SK-N-SH treated with all-trans-retinoic acid at 6 μM for 48 hours (cell line): ENCODE measurements at regions not wholly inside any gene's neighbourhood (a gene's known extent, or its start where the extent isn't known, plus 50 kb on each side); places are given as distances from the start of the nearest gene placed in this dataset.
A peak's percentile ranks its signal among the peaks of the same experiment; 100 is the strongest.

ENCODE experiments used
- ATAC-seq: fragments of 200-7000 bp; cut with Tn5 transposase; 3 replicates; pipeline ENCODE4 v1.9.1; 2020; ENCODE audit warnings: mild to moderate bottlenecking, moderate library complexity
- ARNTL ChIP-seq: fragments of 450-650 bp; formaldehyde crosslinking; IDR thresholded peaks from 2 replicates; pipeline ENCODE4 v1.5.0; 2020; ENCODE audit warnings: low read depth, mild to moderate bottlenecking, moderate library complexity, borderline replicate concordance
- BACH2 ChIP-seq: fragments of 250-450 bp; sonication (Bioruptor Pico); IDR thresholded peaks from 2 replicates; pipeline ENCODE4 v1.9.0; 2021; ENCODE audit warnings: mild to moderate bottlenecking, borderline replicate concordance
- CSDC2 ChIP-seq: fragments of 250-450 bp; sonication (Bioruptor Pico); IDR thresholded peaks from 2 replicates; pipeline ENCODE4 v1.5.0; 2020; ENCODE audit warnings: mild to moderate bottlenecking, moderate library complexity
- ESRRG ChIP-seq: fragments of 250-450 bp; sonication (Bioruptor Pico); IDR thresholded peaks from 2 replicates; pipeline ENCODE4 v1.6.1; 2021; ENCODE audit warnings: mild to moderate bottlenecking
- GLIS3 ChIP-seq: fragments of 250-450 bp; sonication (Bioruptor Pico); IDR thresholded peaks from 2 replicates; pipeline ENCODE4 v1.5.0; 2020; ENCODE audit warnings: mild to moderate bottlenecking, moderate library complexity
- ISL1 ChIP-seq: fragments of 250-450 bp; sonication (Bioruptor Pico); IDR thresholded peaks from 2 replicates; pipeline ENCODE4 v2.1.2; 2022; ENCODE audit warnings: mild to moderate bottlenecking, moderate library complexity
- OSR1 ChIP-seq: fragments of 250-450 bp; sonication (Bioruptor Pico); IDR thresholded peaks from 2 replicates; pipeline ENCODE4 v1.8.0; 2022; ENCODE audit warnings: moderate library complexity, mild to moderate bottlenecking, inconsistent platforms
- PPARA ChIP-seq: fragments of 250-450 bp; sonication (Bioruptor Pico); IDR thresholded peaks from 2 replicates; pipeline ENCODE4 v1.5.0; 2020; ENCODE audit warnings: mild to moderate bottlenecking, borderline replicate concordance
- RARB ChIP-seq: fragments of 250-450 bp; sonication (Bioruptor Pico); IDR thresholded peaks from 2 replicates; pipeline ENCODE4 v1.8.0; 2021; ENCODE audit warnings: mild to moderate bottlenecking, moderate library complexity
- SNAI2 ChIP-seq: fragments of 250-450 bp; sonication (Bioruptor Pico); IDR thresholded peaks from 2 replicates; pipeline ENCODE4 v1.5.0; 2020; ENCODE audit warnings: mild to moderate bottlenecking, moderate library complexity
- TCF4 ChIP-seq: fragments of 250-450 bp; sonication (Bioruptor Pico); IDR thresholded peaks from 2 replicates; pipeline ENCODE4 v1.8.0; 2021; ENCODE audit warnings: mild to moderate bottlenecking, moderate library complexity, borderline replicate concordance
- TOX ChIP-seq: fragments of 250-450 bp; sonication (Bioruptor Pico); IDR thresholded peaks from 2 replicates; pipeline ENCODE4 v1.8.0; 2021; ENCODE audit warnings: mild to moderate bottlenecking, moderate library complexity, borderline replicate concordance
- ZC3H10 ChIP-seq: fragments of 250-450 bp; sonication (Bioruptor Pico); IDR thresholded peaks from 2 replicates; pipeline ENCODE4 v1.5.1; 2021; ENCODE audit warnings: mild to moderate bottlenecking, moderate library complexity
- ZFP3 ChIP-seq: fragments of 250-450 bp; sonication (Bioruptor Pico); IDR thresholded peaks from 2 replicates; pipeline ENCODE4 v1.5.0; 2020; ENCODE audit warnings: mild to moderate bottlenecking, moderate library complexity
- ZFP30 ChIP-seq: fragments of 450-650 bp; formaldehyde crosslinking; IDR thresholded peaks from 2 replicates; pipeline ENCODE4 v1.5.0; 2022; ENCODE audit warnings: mild to moderate bottlenecking, moderate library complexity
- ZNF565 ChIP-seq: fragments of 450-650 bp; formaldehyde crosslinking; conservative IDR thresholded peaks from 2 replicates; pipeline ENCODE4 v1.5.0; 2020; ENCODE audit warnings: low read depth, mild to moderate bottlenecking, moderate library complexity
- ZNF70 ChIP-seq: fragments of 450-650 bp; formaldehyde crosslinking; IDR thresholded peaks from 2 replicates; pipeline ENCODE4 v1.5.0; 2020; ENCODE audit warnings: mild to moderate bottlenecking, moderate library complexity
- ZNF8 ChIP-seq: fragments of 450-650 bp; formaldehyde crosslinking; IDR thresholded peaks from 2 replicates; pipeline ENCODE4 v1.5.0; 2020; ENCODE audit warnings: mild to moderate bottlenecking, moderate library complexity
- TF ChIP-seq, protein P1 (sequence below): fragments of 250-450 bp; sonication (Bioruptor Pico); IDR thresholded peaks from 2 replicates; pipeline ENCODE4 v1.8.0; 2021; ENCODE audit warnings: low read depth, mild to moderate bottlenecking, moderate library complexity, borderline replicate concordance
- TF ChIP-seq, protein P2 (sequence below): fragments of 250-450 bp; sonication (Bioruptor Pico); IDR thresholded peaks from 2 replicates; pipeline ENCODE4 v1.5.1; 2020; ENCODE audit warnings: low read depth, mild to moderate bottlenecking, moderate library complexity
- TF ChIP-seq, protein P3 (sequence below): fragments of 250-450 bp; sonication (Bioruptor Pico); IDR thresholded peaks from 2 replicates; pipeline ENCODE4 v1.5.0; 2020; ENCODE audit warnings: mild to moderate bottlenecking, moderate library complexity
- TF ChIP-seq, protein P4 (sequence below): fragments of 250-450 bp; sonication (Bioruptor Pico); IDR thresholded peaks from 2 replicates; pipeline ENCODE4 v1.5.1; 2021; ENCODE audit warnings: mild to moderate bottlenecking, moderate library complexity
- TF ChIP-seq, protein P5 (sequence below): fragments of 250-450 bp; sonication (Bioruptor Pico); IDR thresholded peaks from 2 replicates; pipeline ENCODE4 v1.8.0; 2020; ENCODE audit warnings: mild to moderate bottlenecking, moderate library complexity, borderline replicate concordance

DNA sequence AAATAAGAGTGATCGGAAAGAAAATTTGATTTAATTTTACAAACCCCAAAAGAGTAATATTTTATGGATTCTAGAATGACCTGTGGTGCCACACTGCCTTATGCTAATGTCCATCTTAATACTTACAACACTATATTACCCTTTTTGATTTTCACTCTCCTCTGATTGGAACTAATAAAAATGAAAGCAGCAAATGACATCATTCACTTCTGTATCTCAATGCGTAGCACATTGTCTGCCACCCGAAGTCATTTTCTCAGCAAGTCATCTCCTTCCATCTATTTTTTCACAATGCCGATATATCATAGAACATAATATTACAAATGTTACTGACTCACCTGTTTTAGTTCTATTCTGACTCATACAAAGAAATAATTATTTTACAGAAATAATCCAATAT lies 127.5 kb upstream of the PCLO start:
- no peak for ATAC-seq
- no peak for TF ChIP-seq TOX (CRISPR knock-in tag)
- TF ChIP-seq, protein P1, sequence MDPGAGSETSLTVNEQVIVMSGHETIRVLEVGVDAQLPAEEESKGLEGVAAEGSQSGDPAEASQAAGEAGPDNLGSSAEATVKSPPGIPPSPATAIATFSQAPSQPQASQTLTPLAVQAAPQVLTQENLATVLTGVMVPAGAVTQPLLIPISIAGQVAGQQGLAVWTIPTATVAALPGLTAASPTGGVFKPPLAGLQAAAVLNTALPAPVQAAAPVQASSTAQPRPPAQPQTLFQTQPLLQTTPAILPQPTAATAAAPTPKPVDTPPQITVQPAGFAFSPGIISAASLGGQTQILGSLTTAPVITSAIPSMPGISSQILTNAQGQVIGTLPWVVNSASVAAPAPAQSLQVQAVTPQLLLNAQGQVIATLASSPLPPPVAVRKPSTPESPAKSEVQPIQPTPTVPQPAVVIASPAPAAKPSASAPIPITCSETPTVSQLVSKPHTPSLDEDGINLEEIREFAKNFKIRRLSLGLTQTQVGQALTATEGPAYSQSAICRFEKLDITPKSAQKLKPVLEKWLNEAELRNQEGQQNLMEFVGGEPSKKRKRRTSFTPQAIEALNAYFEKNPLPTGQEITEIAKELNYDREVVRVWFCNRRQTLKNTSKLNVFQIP, result no peak
- TF ChIP-seq BACH2 (CRISPR knock-in tag), result no peak
- no peak for TF ChIP-seq OSR1 (CRISPR knock-in tag)
- TF ChIP-seq TCF4 (CRISPR knock-in tag), result no peak
- TF ChIP-seq ZNF70 (CRISPR knock-in tag), result no peak
- TF ChIP-seq PPARA (CRISPR knock-in tag), result no peak
- TF ChIP-seq, protein P2, sequence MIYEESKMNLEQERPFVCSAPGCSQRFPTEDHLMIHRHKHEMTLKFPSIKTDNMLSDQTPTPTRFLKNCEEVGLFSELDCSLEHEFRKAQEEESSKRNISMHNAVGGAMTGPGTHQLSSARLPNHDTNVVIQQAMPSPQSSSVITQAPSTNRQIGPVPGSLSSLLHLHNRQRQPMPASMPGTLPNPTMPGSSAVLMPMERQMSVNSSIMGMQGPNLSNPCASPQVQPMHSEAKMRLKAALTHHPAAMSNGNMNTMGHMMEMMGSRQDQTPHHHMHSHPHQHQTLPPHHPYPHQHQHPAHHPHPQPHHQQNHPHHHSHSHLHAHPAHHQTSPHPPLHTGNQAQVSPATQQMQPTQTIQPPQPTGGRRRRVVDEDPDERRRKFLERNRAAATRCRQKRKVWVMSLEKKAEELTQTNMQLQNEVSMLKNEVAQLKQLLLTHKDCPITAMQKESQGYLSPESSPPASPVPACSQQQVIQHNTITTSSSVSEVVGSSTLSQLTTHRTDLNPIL (CRISPR knock-in tag), result no peak
- TF ChIP-seq ZFP3, result no peak
- no peak for TF ChIP-seq ARNTL (CRISPR knock-in tag)
- TF ChIP-seq RARB, result no peak
- no peak for TF ChIP-seq ISL1 (CRISPR knock-in tag)

DNA sequence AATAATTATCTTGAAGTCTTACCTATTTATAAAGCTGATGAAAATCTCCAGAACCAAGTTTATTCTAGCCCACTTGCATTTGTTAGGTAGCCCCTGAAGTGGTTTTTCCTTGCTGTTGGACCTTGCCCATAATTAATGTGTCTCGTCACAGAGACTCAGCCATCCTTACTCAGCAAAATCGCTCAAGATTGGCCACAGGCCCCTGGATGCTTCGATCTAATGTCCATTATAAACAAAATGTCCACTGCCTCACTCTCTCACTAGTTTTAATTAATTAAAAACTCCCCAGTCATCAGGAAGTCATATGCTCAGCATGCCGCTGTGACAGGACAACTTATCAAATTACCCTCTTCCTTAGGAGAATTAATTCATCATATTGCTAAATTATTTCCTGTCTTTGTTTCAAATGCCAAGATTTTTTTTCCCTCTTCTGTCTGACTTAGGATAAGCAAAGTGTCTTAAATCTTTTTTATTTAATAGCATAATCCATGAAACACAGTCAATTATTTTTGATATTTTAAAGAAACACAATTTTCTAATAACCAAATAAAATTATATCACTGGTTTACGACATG lies 126.8 kb upstream of the PCLO start:
- peak; percentile 73 for ATAC-seq
- TF ChIP-seq, protein P1, result no peak
- TF ChIP-seq BACH2 (CRISPR knock-in tag), result no peak
- TF ChIP-seq ZNF565, result no peak
- TF ChIP-seq, protein P3, sequence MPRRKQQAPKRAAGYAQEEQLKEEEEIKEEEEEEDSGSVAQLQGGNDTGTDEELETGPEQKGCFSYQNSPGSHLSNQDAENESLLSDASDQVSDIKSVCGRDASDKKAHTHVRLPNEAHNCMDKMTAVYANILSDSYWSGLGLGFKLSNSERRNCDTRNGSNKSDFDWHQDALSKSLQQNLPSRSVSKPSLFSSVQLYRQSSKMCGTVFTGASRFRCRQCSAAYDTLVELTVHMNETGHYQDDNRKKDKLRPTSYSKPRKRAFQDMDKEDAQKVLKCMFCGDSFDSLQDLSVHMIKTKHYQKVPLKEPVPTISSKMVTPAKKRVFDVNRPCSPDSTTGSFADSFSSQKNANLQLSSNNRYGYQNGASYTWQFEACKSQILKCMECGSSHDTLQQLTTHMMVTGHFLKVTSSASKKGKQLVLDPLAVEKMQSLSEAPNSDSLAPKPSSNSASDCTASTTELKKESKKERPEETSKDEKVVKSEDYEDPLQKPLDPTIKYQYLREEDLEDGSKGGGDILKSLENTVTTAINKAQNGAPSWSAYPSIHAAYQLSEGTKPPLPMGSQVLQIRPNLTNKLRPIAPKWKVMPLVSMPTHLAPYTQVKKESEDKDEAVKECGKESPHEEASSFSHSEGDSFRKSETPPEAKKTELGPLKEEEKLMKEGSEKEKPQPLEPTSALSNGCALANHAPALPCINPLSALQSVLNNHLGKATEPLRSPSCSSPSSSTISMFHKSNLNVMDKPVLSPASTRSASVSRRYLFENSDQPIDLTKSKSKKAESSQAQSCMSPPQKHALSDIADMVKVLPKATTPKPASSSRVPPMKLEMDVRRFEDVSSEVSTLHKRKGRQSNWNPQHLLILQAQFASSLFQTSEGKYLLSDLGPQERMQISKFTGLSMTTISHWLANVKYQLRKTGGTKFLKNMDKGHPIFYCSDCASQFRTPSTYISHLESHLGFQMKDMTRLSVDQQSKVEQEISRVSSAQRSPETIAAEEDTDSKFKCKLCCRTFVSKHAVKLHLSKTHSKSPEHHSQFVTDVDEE (CRISPR knock-in tag), result no peak
- TF ChIP-seq, protein P2 (CRISPR knock-in tag), result no peak
- TF ChIP-seq, protein P4, sequence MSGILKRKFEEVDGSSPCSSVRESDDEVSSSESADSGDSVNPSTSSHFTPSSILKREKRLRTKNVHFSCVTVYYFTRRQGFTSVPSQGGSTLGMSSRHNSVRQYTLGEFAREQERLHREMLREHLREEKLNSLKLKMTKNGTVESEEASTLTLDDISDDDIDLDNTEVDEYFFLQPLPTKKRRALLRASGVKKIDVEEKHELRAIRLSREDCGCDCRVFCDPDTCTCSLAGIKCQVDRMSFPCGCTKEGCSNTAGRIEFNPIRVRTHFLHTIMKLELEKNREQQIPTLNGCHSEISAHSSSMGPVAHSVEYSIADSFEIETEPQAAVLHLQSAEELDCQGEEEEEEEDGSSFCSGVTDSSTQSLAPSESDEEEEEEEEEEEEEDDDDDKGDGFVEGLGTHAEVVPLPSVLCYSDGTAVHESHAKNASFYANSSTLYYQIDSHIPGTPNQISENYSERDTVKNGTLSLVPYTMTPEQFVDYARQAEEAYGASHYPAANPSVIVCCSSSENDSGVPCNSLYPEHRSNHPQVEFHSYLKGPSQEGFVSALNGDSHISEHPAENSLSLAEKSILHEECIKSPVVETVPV, result peak; percentile 69; the same call in 1 of the 2 replicates
- TF ChIP-seq ARNTL (CRISPR knock-in tag), result no peak
- TF ChIP-seq TOX (CRISPR knock-in tag), result peak; percentile 82; the same call in 1 of the 2 replicates
- TF ChIP-seq ISL1 (CRISPR knock-in tag), result peak; percentile 82
- TF ChIP-seq ZFP3, result no peak
- no peak for TF ChIP-seq GLIS3 (CRISPR knock-in tag)
- TF ChIP-seq PPARA (CRISPR knock-in tag), result no peak
- no peak for TF ChIP-seq CSDC2 (CRISPR knock-in tag)
- TF ChIP-seq, protein P5, sequence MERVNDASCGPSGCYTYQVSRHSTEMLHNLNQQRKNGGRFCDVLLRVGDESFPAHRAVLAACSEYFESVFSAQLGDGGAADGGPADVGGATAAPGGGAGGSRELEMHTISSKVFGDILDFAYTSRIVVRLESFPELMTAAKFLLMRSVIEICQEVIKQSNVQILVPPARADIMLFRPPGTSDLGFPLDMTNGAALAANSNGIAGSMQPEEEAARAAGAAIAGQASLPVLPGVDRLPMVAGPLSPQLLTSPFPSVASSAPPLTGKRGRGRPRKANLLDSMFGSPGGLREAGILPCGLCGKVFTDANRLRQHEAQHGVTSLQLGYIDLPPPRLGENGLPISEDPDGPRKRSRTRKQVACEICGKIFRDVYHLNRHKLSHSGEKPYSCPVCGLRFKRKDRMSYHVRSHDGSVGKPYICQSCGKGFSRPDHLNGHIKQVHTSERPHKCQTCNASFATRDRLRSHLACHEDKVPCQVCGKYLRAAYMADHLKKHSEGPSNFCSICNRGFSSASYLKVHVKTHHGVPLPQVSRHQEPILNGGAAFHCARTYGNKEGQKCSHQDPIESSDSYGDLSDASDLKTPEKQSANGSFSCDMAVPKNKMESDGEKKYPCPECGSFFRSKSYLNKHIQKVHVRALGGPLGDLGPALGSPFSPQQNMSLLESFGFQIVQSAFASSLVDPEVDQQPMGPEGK, result peak; percentile 72; the same call in 1 of the 2 replicates
- TF ChIP-seq RARB, result no peak; the same call in 1 of the 2 replicates
- TF ChIP-seq ESRRG (CRISPR knock-in tag), result no peak
- no peak for TF ChIP-seq ZNF70 (CRISPR knock-in tag)
- TF ChIP-seq OSR1 (CRISPR knock-in tag), result no peak
- no peak for TF ChIP-seq SNAI2 (CRISPR knock-in tag)
- TF ChIP-seq ZFP30 (CRISPR knock-in tag), result no peak
- TF ChIP-seq ZC3H10 (CRISPR knock-in tag), result peak; percentile 97
- no peak for TF ChIP-seq TCF4 (CRISPR knock-in tag)
- TF ChIP-seq ZNF8 (CRISPR knock-in tag), result no peak; the same call in 1 of the 2 replicates
